DND-41 (cell line): ENCODE measurements at regions not wholly inside any gene's neighbourhood (a gene's known extent, or its start where the extent isn't known, plus 50 kb on each side); places are given as distances from the start of the nearest gene placed in this dataset.

Source experiments
- ATAC-seq: fragments of 200-7000 bp; cut with Tn5 transposase; 3 replicates; pipeline ENCODE4 v1.9.1; 2021; ENCODE audit warnings: low read depth; ENCODE audit not compliant: insufficient read depth
- DNase-seq: peaks from one replicate; pipeline ENCODE4 v3.0.0-alpha.2; 2020
- H2AFZ ChIP-seq: 2 replicates; pipeline ENCODE4 v1.6.0; 2012; ENCODE audit warnings: low read depth, low read length
- H3K27ac ChIP-seq: 2 replicates; pipeline ENCODE4 v1.5.1; 2012; ENCODE audit warnings: low read length, inconsistent platforms
- H3K27me3 ChIP-seq: fragments of 200-600 bp; sonication (generic); 2 replicates; pipeline ENCODE4 v1.6.0; 2012; ENCODE audit warnings: low read length, mild to moderate bottlenecking, inconsistent platforms; ENCODE audit not compliant: insufficient read depth, poor library complexity
- H3K36me3 ChIP-seq: 2 replicates; pipeline ENCODE4 v1.5.1; 2012; ENCODE audit warnings: low read length, inconsistent platforms; ENCODE audit not compliant: insufficient read depth
- H3K4me1 ChIP-seq: 2 replicates; pipeline ENCODE4 v1.5.1; 2012; ENCODE audit warnings: mild to moderate bottlenecking, low read length; ENCODE audit not compliant: insufficient read depth
- H3K4me2 ChIP-seq: 2 replicates; pipeline ENCODE4 v1.6.0; 2012; ENCODE audit warnings: mild to moderate bottlenecking, moderate library complexity, low read length, inconsistent platforms; ENCODE audit not compliant: insufficient read depth
- H3K4me3 ChIP-seq, 2 experiments: fragments of 200-600 bp in 1 of 2; shearing (Covaris generic) in 1 of 2; 2 replicates each; pipeline ENCODE4 v1.5.1; 2012 to 2016; ENCODE audit warnings: inconsistent platforms in 2 of 2, low read length in 2 of 2, mild to moderate bottlenecking in 2 of 2, low read depth in 1 of 2, moderate library complexity in 1 of 2
- H3K79me2 ChIP-seq: 2 replicates; pipeline ENCODE4 v1.6.0; 2012; ENCODE audit warnings: low read length, inconsistent platforms; ENCODE audit not compliant: insufficient read depth
- H3K9ac ChIP-seq: 2 replicates; pipeline ENCODE4 v1.6.0; 2012; ENCODE audit warnings: low read depth, mild to moderate bottlenecking, inconsistent platforms, low read length, moderate library complexity
- H3K9me3 ChIP-seq: 2 replicates; pipeline ENCODE4 v1.5.1; 2012; ENCODE audit warnings: low read length, moderate library complexity, mild to moderate bottlenecking, inconsistent platforms; ENCODE audit not compliant: insufficient read depth, severe bottlenecking
- H4K20me1 ChIP-seq: 2 replicates; pipeline ENCODE4 v1.6.0; 2012; ENCODE audit warnings: low read length; ENCODE audit not compliant: insufficient read depth
- CTCF ChIP-seq: IDR thresholded peaks from 2 replicates; pipeline ENCODE4 v1.5.1; 2012; ENCODE audit warnings: borderline replicate concordance, low read length, moderate library complexity, mild to moderate bottlenecking; ENCODE audit not compliant: poor library complexity, severe bottlenecking; ENCODE audit errors: extremely low read depth
- EZH2 ChIP-seq: IDR thresholded peaks from 3 replicates; pipeline ENCODE4 v1.6.1; 2012; ENCODE audit warnings: borderline replicate concordance, low read depth, mild to moderate bottlenecking, moderate library complexity, low read length, inconsistent platforms; ENCODE audit not compliant: severe bottlenecking

GRCh38 chr11:98007072-98007471 lies 1013.7 kb upstream of the CNTN5 start:
- Histone ChIP-seq H4K20me1 (no peaks in the 10 kb centered on the region), H3K4me3 (no peak overlapping the region), H3K79me2 (no peaks in the 10 kb centered on the region), H2AFZ (no peak overlapping the region), H3K36me3 (no peaks in the 10 kb centered on the region), H3K9me3 (no peaks in the 10 kb centered on the region), H3K9ac (no peak overlapping the region), H3K4me2 (no peak overlapping the region), H3K4me1 (no peaks in the 10 kb centered on the region), H3K27ac (no peak overlapping the region), H3K27me3 (no peaks in the 10 kb centered on the region)
- ATAC-seq (no peak), DNase-seq (no peak)
- TF ChIP-seq EZH2: no peak
- TF ChIP-seq CTCF: no peak

GRCh38 chr11:98027652-98028051 lies 993.1 kb upstream of the CNTN5 start:
- no peak overlapping the region for H3K4me3 ChIP-seq
- ATAC-seq (no peak), DNase-seq (no peak)
- H3K4me2 ChIP-seq: no peak overlapping the region
- no peaks in the 10 kb centered on the region for H3K9me3 ChIP-seq
- no peak overlapping the region for H3K27ac ChIP-seq
- no peak overlapping the region for H2AFZ ChIP-seq
- no peaks in the 10 kb centered on the region for H3K36me3 ChIP-seq
- H3K9ac ChIP-seq: no peak overlapping the region
- H3K79me2 ChIP-seq: no peaks in the 10 kb centered on the region
- no peaks in the 10 kb centered on the region for H3K27me3 ChIP-seq
- TF ChIP-seq CTCF (no peak), EZH2 (no peak)
- no peaks in the 10 kb centered on the region for H4K20me1 ChIP-seq
- H3K4me1 ChIP-seq: no peaks in the 10 kb centered on the region

- Histone ChIP-seq H3K9ac (no peak overlapping the region), H2AFZ (no peak overlapping the region), H3K79me2 (no peaks in the 10 kb centered on the region), H3K4me3 (no peak overlapping the region), H3K4me1 (no peaks in the 10 kb centered on the region), H4K20me1 (no peaks in the 10 kb centered on the region), H3K27me3 (no peaks in the 10 kb centered on the region), H3K27ac (no peak overlapping the region), H3K9me3 (no peaks in the 10 kb centered on the region), H3K4me2 (no peak overlapping the region), H3K36me3 (no peaks in the 10 kb centered on the region)
- no peak for DNase-seq
- TF ChIP-seq EZH2: no peak
- no peak for TF ChIP-seq CTCF
- no peak for ATAC-seq
Measured at GRCh38 chr11:98029832-98030231, 990.9 kb upstream of the CNTN5 start.

GRCh38 chr11:98036810-98037209 lies 983.9 kb upstream of the CNTN5 start:
- H4K20me1 ChIP-seq: no peaks in the 10 kb centered on the region
- no peaks in the 10 kb centered on the region for H3K79me2 ChIP-seq
- H3K9me3 ChIP-seq: no peaks in the 10 kb centered on the region
- H3K9ac ChIP-seq: no peak overlapping the region
- H3K27ac ChIP-seq: no peak overlapping the region
- no peak for ATAC-seq
- no peak overlapping the region for H2AFZ ChIP-seq
- no peaks in the 10 kb centered on the region for H3K4me1 ChIP-seq
- no peak for DNase-seq
- H3K4me2 ChIP-seq: no peak overlapping the region
- H3K36me3 ChIP-seq: no peaks in the 10 kb centered on the region
- no peak for TF ChIP-seq EZH2
- no peak for TF ChIP-seq CTCF
- H3K4me3 ChIP-seq: no peak overlapping the region
- no peaks in the 10 kb centered on the region for H3K27me3 ChIP-seq
